WTC11 (cell line): ENCODE measurements at regions not wholly inside any gene's neighbourhood (a gene's known extent, or its start where the extent isn't known, plus 50 kb on each side); places are given as distances from the start of the nearest gene placed in this dataset.

Experiments
- ATAC-seq: fragments of 200-7000 bp; cut with Tn5 transposase; 2 replicates; pipeline ENCODE4 v1.10.0; 2021; ENCODE audit warnings: mild to moderate bottlenecking, moderate library complexity
- CTCF ChIA-PET: fragments of 300-600 bp; sonication (Branson Sonifier 250); formaldehyde crosslinking; loops from one replicate; lab custom pipeline; 2021; ENCODE audit warnings: antibody characterized with exemption; lab: Charles Lee
- POLR2A ChIA-PET: fragments of 350-600 bp; sonication (Branson Sonifier 250); formaldehyde crosslinking; loops from one replicate; lab custom pipeline; 2021; ENCODE audit warnings: antibody characterized with exemption; lab: Charles Lee
- DNase-seq: peaks from one replicate; pipeline ENCODE4 v3.0.0; 2021; ENCODE audit warnings: low spot score
- H3K27ac Mint-ChIP-seq: 2 replicates; pipeline ENCODE4 v1.8.0; 2021; ENCODE audit warnings: mixed read lengths
- H3K27me3 Mint-ChIP-seq: 2 replicates; pipeline ENCODE4 v1.8.0; 2021; ENCODE audit warnings: low read depth, mild to moderate bottlenecking, moderate library complexity, mixed read lengths
- H3K36me3 Mint-ChIP-seq: 2 replicates; pipeline ENCODE4 v1.8.0; 2021; ENCODE audit warnings: mixed read lengths
- H3K4me1 Mint-ChIP-seq: 2 replicates; pipeline ENCODE4 v1.8.0; 2022; ENCODE audit warnings: mixed read lengths
- H3K4me3 Mint-ChIP-seq: 2 replicates; pipeline ENCODE4 v1.8.0; 2021; ENCODE audit warnings: mild to moderate bottlenecking, moderate library complexity, mixed read lengths
- H3K9me3 Mint-ChIP-seq: 2 replicates; pipeline ENCODE4 v1.8.0; 2021; ENCODE audit warnings: mixed read lengths
- EMX1 ChIP-seq: fragments of 250-450 bp; sonication (Bioruptor Pico); IDR thresholded peaks from 2 replicates; pipeline ENCODE4 v1.8.0; 2021; ENCODE audit warnings: mild to moderate bottlenecking
- ETV6 ChIP-seq: sonication (generic); formaldehyde crosslinking; IDR thresholded peaks from 2 replicates; pipeline ENCODE4 v1.8.1; 2022; ENCODE audit warnings: mild to moderate bottlenecking, missing genetic modification reagents
- FOXP1 ChIP-seq: sonication (generic); formaldehyde crosslinking; IDR thresholded peaks from 2 replicates; pipeline ENCODE4 v1.8.0; 2022; ENCODE audit warnings: missing genetic modification reagents, mild to moderate bottlenecking, moderate library complexity, borderline replicate concordance
- GABPB1 ChIP-seq: sonication (generic); formaldehyde crosslinking; IDR thresholded peaks from 2 replicates; pipeline ENCODE4 v1.8.1; 2023; ENCODE audit warnings: mild to moderate bottlenecking, missing genetic modification reagents
- HMGA2 ChIP-seq: fragments of 250-450 bp; sonication (Bioruptor Pico); IDR thresholded peaks from 2 replicates; pipeline ENCODE4 v1.4.0; 2021; ENCODE audit warnings: mild to moderate bottlenecking, moderate library complexity
- IRF2 ChIP-seq: sonication (generic); formaldehyde crosslinking; IDR thresholded peaks from 2 replicates; pipeline ENCODE4 v1.8.0; 2022; ENCODE audit warnings: low read depth, missing genetic modification reagents, borderline replicate concordance
- JUN ChIP-seq: sonication (generic); formaldehyde crosslinking; IDR thresholded peaks from 2 replicates; pipeline ENCODE4 v1.8.0; 2023; ENCODE audit warnings: mild to moderate bottlenecking, missing genetic modification reagents
- NFATC4 ChIP-seq: fragments of 250-450 bp; sonication (Bioruptor Pico); IDR thresholded peaks from 2 replicates; pipeline ENCODE4 v1.9.0; 2021; ENCODE audit warnings: mild to moderate bottlenecking
- NFE2L1 ChIP-seq: sonication (generic); formaldehyde crosslinking; IDR thresholded peaks from 2 replicates; pipeline ENCODE4 v1.8.1; 2023; ENCODE audit warnings: missing genetic modification reagents
- SP1 ChIP-seq: sonication (generic); formaldehyde crosslinking; conservative IDR thresholded peaks from 2 replicates; pipeline ENCODE4 v1.8.1; 2022; ENCODE audit warnings: missing genetic modification reagents
- TP53 ChIP-seq: sonication (generic); formaldehyde crosslinking; IDR thresholded peaks from 2 replicates; pipeline ENCODE4 v1.8.1; 2023; ENCODE audit warnings: mild to moderate bottlenecking, missing genetic modification reagents
- ZBTB21 ChIP-seq: sonication (generic); formaldehyde crosslinking; IDR thresholded peaks from 2 replicates; pipeline ENCODE4 v1.8.1; 2023; ENCODE audit warnings: mild to moderate bottlenecking, missing genetic modification reagents, borderline replicate concordance
- ZNF232 ChIP-seq: sonication (generic); formaldehyde crosslinking; IDR thresholded peaks from 2 replicates; pipeline ENCODE4 v1.8.0; 2022; ENCODE audit warnings: mild to moderate bottlenecking, missing genetic modification reagents
- ZNF396 ChIP-seq: fragments of 250-450 bp; sonication (Bioruptor Pico); IDR thresholded peaks from 2 replicates; pipeline ENCODE4 v1.8.0; 2021; ENCODE audit warnings: mild to moderate bottlenecking, moderate library complexity, borderline replicate concordance
- ZNF416 ChIP-seq: fragments of 250-450 bp; sonication (Bioruptor Pico); IDR thresholded peaks from 2 replicates; pipeline ENCODE4 v1.9.0; 2021; ENCODE audit warnings: mild to moderate bottlenecking, inconsistent platforms
- TF ChIP-seq, protein P1 (sequence below): sonication (generic); formaldehyde crosslinking; IDR thresholded peaks from 2 replicates; pipeline ENCODE4 v1.8.1; 2023; ENCODE audit warnings: mild to moderate bottlenecking, missing genetic modification reagents
- TF ChIP-seq, protein P2 (sequence below): sonication (generic); formaldehyde crosslinking; conservative IDR thresholded peaks from 2 replicates; pipeline ENCODE4 v1.8.1; 2022; ENCODE audit warnings: mild to moderate bottlenecking, missing genetic modification reagents
- TF ChIP-seq, protein P3 (sequence below): sonication (generic); formaldehyde crosslinking; IDR thresholded peaks from 2 replicates; pipeline ENCODE4 v1.8.1; 2022; ENCODE audit warnings: low read depth, mild to moderate bottlenecking, moderate library complexity, missing genetic modification reagents, borderline replicate concordance
- TF ChIP-seq, protein P4 (sequence below): fragments of 250-450 bp; sonication (Bioruptor Pico); IDR thresholded peaks from 2 replicates; pipeline ENCODE4 v1.9.0; 2021; ENCODE audit warnings: mild to moderate bottlenecking, borderline replicate concordance
- TF ChIP-seq, protein P5 (sequence below): fragments of 250-450 bp; sonication (Bioruptor Pico); IDR thresholded peaks from 2 replicates; pipeline ENCODE4 v1.9.0; 2021; ENCODE audit warnings: mild to moderate bottlenecking

DNA sequence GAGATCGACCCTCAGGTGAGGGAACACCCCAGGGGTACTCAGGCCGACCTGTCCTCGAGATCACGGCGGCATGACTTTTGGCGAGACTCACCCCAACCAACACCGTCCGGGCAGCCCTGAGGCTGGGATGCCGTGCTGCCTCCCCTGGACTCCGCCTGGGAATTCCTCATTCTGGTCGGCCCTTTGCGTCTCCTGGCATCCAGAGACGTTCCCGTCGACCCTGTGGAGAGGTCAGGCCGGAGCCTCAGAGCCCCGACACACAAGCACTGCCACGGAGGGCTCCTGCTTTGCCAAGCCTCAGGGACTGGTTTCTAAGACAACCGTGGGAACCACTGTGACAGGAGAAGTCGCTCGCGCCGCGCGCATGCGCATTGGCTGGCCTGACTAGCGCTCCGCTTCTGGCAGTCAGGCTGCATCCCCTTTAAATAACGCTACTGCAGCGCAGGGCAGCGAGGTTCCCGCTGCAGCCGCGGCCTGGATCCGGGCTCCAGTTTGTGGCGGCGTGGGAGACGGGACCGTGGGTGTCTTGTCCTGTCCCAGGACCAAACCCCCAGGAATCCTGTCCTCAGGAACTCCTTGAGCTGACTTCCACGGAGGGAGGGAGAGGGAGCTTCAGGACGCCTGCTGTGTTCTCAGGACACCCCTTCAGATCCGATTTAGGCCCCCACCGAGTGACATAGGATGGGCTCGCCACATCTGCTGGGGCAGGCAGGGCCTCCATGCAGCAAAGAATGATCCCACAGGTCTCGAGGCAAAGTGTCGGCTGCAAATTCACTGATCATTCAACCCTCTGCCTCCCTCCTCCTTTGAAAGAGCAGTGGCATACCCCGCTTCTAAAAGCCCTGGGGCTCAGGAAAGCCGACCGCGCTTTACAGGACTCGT, 163.2 kb upstream of the ZNF337 start:
- peaks cover 79% of the 10 kb centered on the region for H3K27me3 Mint-ChIP-seq
- H3K27ac Mint-ChIP-seq, result no peak overlapping the region
- H3K4me3 Mint-ChIP-seq, result peak overlapping the region; percentile 77
- no peaks in the 10 kb centered on the region for H3K9me3 Mint-ChIP-seq
- TF ChIP-seq, protein P1, sequence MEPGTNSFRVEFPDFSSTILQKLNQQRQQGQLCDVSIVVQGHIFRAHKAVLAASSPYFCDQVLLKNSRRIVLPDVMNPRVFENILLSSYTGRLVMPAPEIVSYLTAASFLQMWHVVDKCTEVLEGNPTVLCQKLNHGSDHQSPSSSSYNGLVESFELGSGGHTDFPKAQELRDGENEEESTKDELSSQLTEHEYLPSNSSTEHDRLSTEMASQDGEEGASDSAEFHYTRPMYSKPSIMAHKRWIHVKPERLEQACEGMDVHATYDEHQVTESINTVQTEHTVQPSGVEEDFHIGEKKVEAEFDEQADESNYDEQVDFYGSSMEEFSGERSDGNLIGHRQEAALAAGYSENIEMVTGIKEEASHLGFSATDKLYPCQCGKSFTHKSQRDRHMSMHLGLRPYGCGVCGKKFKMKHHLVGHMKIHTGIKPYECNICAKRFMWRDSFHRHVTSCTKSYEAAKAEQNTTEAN, result no peak
- TF ChIP-seq TP53 (CRISPR knock-in tag) (no peak), ZNF416 (CRISPR knock-in tag) (no peak), HMGA2 (CRISPR knock-in tag) (no peak), ZNF396 (CRISPR knock-in tag) (no peak), SP1 (CRISPR knock-in tag) (no peak), FOXP1 (CRISPR knock-in tag) (no peak), GABPB1 (CRISPR knock-in tag) (no peak), ETV6 (no peak), NFATC4 (CRISPR knock-in tag) (no peak), ZNF232 (CRISPR knock-in tag) (no peak), NFE2L1 (CRISPR knock-in tag) (no peak), ZBTB21 (CRISPR knock-in tag) (no peak), EMX1 (CRISPR knock-in tag) (no peak), JUN (CRISPR knock-in tag) (no peak), IRF2 (CRISPR knock-in tag) (no peak)
- TF ChIP-seq, protein P2, sequence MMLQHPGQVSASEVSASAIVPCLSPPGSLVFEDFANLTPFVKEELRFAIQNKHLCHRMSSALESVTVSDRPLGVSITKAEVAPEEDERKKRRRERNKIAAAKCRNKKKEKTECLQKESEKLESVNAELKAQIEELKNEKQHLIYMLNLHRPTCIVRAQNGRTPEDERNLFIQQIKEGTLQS, result no peak
- TF ChIP-seq, protein P3, sequence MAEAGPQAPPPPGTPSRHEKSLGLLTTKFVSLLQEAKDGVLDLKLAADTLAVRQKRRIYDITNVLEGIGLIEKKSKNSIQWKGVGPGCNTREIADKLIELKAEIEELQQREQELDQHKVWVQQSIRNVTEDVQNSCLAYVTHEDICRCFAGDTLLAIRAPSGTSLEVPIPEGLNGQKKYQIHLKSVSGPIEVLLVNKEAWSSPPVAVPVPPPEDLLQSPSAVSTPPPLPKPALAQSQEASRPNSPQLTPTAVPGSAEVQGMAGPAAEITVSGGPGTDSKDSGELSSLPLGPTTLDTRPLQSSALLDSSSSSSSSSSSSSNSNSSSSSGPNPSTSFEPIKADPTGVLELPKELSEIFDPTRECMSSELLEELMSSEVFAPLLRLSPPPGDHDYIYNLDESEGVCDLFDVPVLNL (CRISPR knock-in tag), result no peak
- TF ChIP-seq, protein P4, sequence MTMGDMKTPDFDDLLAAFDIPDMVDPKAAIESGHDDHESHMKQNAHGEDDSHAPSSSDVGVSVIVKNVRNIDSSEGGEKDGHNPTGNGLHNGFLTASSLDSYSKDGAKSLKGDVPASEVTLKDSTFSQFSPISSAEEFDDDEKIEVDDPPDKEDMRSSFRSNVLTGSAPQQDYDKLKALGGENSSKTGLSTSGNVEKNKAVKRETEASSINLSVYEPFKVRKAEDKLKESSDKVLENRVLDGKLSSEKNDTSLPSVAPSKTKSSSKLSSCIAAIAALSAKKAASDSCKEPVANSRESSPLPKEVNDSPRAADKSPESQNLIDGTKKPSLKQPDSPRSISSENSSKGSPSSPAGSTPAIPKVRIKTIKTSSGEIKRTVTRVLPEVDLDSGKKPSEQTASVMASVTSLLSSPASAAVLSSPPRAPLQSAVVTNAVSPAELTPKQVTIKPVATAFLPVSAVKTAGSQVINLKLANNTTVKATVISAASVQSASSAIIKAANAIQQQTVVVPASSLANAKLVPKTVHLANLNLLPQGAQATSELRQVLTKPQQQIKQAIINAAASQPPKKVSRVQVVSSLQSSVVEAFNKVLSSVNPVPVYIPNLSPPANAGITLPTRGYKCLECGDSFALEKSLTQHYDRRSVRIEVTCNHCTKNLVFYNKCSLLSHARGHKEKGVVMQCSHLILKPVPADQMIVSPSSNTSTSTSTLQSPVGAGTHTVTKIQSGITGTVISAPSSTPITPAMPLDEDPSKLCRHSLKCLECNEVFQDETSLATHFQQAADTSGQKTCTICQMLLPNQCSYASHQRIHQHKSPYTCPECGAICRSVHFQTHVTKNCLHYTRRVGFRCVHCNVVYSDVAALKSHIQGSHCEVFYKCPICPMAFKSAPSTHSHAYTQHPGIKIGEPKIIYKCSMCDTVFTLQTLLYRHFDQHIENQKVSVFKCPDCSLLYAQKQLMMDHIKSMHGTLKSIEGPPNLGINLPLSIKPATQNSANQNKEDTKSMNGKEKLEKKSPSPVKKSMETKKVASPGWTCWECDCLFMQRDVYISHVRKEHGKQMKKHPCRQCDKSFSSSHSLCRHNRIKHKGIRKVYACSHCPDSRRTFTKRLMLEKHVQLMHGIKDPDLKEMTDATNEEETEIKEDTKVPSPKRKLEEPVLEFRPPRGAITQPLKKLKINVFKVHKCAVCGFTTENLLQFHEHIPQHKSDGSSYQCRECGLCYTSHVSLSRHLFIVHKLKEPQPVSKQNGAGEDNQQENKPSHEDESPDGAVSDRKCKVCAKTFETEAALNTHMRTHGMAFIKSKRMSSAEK, result no peak
- TF ChIP-seq, protein P5, sequence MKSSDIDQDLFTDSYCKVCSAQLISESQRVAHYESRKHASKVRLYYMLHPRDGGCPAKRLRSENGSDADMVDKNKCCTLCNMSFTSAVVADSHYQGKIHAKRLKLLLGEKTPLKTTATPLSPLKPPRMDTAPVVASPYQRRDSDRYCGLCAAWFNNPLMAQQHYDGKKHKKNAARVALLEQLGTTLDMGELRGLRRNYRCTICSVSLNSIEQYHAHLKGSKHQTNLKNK, result no peak
- ChIA-PET CTCF (no interaction called here), POLR2A (no interaction called here)
- ATAC-seq (no peak), DNase-seq (peak; percentile 72)
- H3K36me3 Mint-ChIP-seq, result no peaks in the 10 kb centered on the region
- peaks cover 26% of the 10 kb centered on the region for H3K4me1 Mint-ChIP-seq
